A673 (cell line): ENCODE measurements at regions not wholly inside any gene's neighbourhood (a gene's known extent, or its start where the extent isn't known, plus 50 kb on each side); places are given as distances from the start of the nearest gene placed in this dataset.

Experiments
- EZH2 ChIP-seq: fragments of 200-600 bp; sonication (generic); IDR thresholded peaks from 2 replicates; pipeline ENCODE4 v1.6.1; 2017; ENCODE audit warnings: borderline replicate concordance, low read depth, mild to moderate bottlenecking, mixed read lengths, antibody characterized with exemption, low read length; ENCODE audit not compliant: poor library complexity, severe bottlenecking
- TF ChIP-seq, protein P1 (sequence below): fragments of 300-800, 200-600 bp; sonication (generic); conservative IDR thresholded peaks from 2 replicates; pipeline ENCODE4 v1.5.1; 2017; ENCODE audit warnings: low read depth, mild to moderate bottlenecking, antibody characterized with exemption, low read length, moderate library complexity, mixed read lengths

DNA sequence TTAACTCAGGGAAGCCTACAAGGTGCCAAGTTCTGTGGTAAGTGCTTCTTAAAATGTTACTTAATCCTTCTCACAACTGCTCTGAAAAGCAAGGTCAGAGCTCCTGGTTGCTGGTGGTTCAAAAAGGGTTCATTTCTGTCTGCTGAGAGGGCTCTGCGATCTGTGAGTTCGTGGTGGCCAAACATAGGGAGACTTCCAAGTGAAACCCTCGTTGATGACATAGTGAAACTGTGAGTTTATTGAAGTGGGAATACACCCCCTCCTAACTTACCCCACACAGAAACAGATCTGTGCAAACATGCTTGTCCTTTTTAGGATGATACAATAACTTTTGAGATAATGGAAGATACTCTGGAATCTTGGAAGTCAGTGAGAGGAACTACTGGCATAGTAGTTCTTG is 164.8 kb upstream of the PGRMC2 start:
- TF ChIP-seq, protein P1, sequence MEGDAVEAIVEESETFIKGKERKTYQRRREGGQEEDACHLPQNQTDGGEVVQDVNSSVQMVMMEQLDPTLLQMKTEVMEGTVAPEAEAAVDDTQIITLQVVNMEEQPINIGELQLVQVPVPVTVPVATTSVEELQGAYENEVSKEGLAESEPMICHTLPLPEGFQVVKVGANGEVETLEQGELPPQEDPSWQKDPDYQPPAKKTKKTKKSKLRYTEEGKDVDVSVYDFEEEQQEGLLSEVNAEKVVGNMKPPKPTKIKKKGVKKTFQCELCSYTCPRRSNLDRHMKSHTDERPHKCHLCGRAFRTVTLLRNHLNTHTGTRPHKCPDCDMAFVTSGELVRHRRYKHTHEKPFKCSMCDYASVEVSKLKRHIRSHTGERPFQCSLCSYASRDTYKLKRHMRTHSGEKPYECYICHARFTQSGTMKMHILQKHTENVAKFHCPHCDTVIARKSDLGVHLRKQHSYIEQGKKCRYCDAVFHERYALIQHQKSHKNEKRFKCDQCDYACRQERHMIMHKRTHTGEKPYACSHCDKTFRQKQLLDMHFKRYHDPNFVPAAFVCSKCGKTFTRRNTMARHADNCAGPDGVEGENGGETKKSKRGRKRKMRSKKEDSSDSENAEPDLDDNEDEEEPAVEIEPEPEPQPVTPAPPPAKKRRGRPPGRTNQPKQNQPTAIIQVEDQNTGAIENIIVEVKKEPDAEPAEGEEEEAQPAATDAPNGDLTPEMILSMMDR, result no peak
- TF ChIP-seq EZH2, result no peak
